NB4 (cell line): ENCODE measurements at regions not wholly inside any gene's neighbourhood (a gene's known extent, or its start where the extent isn't known, plus 50 kb on each side); places are given as distances from the start of the nearest gene placed in this dataset.

Experiments
- MYC ChIP-seq: IDR thresholded peaks from 2 replicates; pipeline ENCODE4 v1.6.1; 2011; ENCODE audit warnings: low read depth, low read length
- POLR2A ChIP-seq: IDR thresholded peaks from 2 replicates; pipeline ENCODE4 v1.6.1; 2011; ENCODE audit warnings: mild to moderate bottlenecking; ENCODE audit not compliant: insufficient read length; ENCODE audit errors: extremely low read depth
- TF ChIP-seq, protein P1 (sequence below): IDR thresholded peaks from one replicate; pipeline ENCODE4 v1.5.1; 2012; ENCODE audit warnings: low read depth, low read length

DNA sequence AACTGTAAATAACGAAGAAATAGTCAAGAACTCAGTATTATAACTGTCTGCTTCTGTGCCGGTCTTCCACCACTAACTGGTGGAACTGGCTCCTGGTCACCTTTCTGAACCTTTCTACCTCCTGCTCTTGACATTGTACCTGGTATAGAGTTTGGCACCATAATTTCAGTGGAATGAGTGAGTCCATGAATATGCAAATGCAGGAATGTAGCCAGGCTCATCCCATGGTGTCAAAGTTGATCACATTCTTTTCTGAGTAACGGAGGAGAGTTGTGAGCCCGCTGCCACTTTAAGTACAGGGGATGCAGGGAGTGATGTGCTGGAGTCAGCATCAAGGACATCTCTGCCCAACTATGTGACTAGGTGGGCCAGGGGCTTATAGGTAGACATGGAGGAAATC lies 207.9 kb upstream of the HS3ST1 start:
- TF ChIP-seq POLR2A (no peak), MYC (no peak)
- TF ChIP-seq, protein P1, sequence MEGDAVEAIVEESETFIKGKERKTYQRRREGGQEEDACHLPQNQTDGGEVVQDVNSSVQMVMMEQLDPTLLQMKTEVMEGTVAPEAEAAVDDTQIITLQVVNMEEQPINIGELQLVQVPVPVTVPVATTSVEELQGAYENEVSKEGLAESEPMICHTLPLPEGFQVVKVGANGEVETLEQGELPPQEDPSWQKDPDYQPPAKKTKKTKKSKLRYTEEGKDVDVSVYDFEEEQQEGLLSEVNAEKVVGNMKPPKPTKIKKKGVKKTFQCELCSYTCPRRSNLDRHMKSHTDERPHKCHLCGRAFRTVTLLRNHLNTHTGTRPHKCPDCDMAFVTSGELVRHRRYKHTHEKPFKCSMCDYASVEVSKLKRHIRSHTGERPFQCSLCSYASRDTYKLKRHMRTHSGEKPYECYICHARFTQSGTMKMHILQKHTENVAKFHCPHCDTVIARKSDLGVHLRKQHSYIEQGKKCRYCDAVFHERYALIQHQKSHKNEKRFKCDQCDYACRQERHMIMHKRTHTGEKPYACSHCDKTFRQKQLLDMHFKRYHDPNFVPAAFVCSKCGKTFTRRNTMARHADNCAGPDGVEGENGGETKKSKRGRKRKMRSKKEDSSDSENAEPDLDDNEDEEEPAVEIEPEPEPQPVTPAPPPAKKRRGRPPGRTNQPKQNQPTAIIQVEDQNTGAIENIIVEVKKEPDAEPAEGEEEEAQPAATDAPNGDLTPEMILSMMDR = no peak
